H4 (cell line): ENCODE measurements at regions not wholly inside any gene's neighbourhood (a gene's known extent, or its start where the extent isn't known, plus 50 kb on each side); places are given as distances from the start of the nearest gene placed in this dataset.
"Not testable (repeated sequence)": the region's sequence is repeated elsewhere in the genome, so short reads cannot be mapped to it uniquely, and the experiment has no call there.

Experiments used
- DNase-seq: peaks from one replicate; pipeline ENCODE4 v3.0.0-alpha.2; 2015; ENCODE audit warnings: low spot score

DNA sequence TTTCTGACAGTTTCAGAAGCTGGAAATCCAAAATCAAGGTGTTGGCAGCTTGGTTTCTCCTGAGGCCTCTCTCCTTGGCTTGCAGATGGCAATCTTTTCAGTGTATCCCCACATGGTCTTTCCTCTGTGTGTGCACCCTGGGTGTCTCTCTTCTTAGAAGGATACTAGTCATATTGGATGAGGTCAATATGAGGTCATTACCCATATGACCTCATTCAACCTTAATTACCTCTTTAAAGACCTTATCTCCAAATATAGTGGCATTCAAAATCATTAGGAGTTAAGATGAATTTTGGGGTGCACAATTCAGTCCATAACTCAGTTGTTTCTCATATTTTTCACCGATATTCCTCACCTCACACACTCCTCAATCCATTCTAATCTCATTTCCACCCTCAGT, 92.4 kb upstream of the TGM3 start:
- DNase-seq, result no peak

DNA sequence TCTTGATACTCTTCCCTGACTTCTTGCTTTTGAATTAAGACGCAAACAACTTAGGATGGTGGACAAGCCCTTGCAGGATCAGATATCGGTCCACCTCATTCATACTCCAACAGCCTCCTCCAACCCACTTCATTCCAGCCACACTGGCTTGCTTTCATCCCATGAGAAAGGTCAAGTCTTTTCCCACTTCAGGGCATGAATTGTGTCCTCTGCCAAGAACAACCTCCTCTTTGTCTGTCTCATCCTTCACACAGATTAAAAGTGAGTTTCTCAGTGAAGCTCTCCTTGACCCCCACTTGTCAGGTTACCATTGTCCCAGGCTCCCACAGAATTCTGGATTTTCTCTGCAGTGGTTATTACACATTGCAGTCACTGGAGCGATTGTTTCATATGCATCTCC, 91.8 kb upstream of the TGM3 start:
- DNase-seq, result no peak

DNA sequence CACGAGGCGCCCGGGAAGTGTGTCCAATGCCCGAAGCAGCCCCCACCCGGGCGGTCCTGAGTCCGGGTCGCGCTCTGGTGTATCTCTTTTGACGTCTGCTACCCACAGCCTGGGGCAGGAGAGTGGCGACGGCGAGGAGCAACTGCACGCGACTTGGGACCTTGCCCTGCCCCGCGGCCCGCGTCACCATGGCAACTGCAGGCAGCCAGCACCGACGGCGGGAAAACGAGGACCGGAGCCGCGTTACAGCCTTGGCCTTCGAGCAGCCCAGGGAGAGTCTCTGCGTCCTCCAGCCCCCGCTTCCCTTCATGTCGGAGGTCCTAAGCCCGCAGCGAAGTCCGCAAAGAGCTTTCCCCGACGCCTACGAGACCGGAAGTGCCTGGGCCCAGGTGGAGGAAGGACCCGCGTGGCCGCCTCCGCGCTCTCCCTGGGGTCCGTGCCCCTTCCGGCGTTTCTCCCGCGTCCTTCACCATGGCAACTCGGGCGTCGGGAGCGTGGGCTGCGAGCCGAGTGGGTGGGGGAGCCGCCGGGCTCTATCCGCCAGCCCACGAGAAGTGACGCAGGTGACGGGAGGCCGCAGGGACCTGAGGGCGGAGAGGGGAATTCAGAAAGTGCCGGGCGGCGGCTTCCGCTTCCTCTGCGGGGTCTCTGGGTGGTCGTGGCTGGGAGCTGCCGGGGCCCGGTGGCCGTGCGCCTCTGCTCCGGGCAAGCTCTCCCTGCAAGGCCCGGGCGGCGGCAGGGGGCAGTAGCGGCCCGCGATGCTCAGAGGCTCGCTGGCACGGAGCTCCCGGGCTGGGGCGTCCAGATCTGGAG, 88.6 kb upstream of the TGM3 start:
- peak; percentile 45 for DNase-seq

DNA sequence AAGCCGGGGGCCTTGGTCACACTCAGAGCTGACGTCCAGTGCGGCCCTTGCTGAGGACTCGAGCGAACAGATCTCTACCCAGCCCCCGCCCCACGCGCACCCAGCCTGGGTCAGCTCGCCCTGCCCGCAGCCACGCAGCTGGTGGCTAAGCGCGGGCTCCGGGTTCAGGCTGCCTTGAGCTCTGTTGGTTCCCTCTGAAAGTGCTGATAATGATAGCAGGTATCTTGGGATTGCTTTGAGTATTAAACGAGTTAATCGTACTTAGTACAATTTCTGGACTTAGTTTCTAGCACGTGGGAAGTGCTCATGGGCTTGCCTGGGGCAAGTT, 88.1 kb upstream of the TGM3 start:
- no peak for DNase-seq

DNA sequence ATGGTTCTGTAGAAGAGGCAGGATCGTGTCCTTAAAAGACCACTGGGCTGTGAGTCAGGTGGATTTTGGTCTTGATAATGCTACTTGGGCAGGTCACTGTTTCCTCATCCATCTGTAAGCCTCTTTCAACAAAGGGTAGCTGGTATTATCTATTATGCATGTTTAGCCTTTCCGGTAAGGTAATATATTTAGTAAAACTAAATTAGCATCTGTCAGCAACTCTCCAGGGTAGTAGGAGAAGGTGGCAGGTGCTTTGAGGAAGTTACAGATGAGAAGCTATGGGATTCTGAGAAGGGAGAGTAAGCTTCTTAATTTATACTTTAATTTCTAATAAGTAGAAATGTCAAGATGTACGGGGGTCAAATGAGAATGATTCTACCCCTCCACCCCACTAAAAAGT, 86.9 kb upstream of the TGM3 start:
- DNase-seq, result no peak

DNA sequence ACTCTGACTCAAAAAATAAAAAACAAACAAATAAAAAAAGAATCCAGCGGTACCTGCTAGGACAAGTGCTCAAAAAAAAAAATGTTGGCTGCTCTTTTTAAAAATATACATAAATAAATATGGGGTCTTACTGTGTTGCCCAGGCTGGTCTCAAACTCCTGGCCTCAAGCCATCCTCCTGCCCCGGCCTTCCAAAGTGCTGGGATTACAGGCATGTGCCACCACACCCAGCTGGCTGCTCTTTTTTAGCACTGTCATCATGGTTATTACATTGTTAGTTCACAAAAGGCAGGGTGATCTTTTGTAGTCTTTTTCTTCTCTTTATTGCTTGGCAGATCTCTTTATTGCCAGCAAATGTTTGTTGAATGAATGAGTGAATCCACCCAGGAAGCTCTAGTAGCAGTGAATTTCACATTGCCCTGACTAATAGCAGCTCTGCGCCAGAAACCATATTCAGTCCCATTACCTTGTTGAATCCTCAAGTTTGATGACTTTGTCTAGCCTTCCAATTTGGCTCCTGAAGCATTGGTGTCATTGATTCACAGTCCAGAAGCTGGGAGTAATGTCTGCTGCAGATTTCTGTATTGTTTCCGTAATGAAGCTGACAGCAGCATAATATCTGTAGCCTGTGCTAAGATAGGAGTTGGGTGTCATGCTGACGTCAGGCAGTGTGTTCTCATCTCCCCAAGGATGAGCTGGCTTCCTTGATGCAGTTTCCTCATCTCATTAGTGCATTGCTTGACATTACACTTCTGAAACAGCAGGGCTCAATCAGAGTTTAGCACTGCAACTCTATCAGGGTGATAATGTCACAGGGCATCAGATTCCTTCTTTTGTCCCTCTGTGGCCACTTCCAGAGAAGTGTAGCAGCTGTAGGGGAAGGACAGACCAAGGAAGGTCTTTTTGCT, 84.9 kb upstream of the TGM3 start:
- no peak for DNase-seq

DNA sequence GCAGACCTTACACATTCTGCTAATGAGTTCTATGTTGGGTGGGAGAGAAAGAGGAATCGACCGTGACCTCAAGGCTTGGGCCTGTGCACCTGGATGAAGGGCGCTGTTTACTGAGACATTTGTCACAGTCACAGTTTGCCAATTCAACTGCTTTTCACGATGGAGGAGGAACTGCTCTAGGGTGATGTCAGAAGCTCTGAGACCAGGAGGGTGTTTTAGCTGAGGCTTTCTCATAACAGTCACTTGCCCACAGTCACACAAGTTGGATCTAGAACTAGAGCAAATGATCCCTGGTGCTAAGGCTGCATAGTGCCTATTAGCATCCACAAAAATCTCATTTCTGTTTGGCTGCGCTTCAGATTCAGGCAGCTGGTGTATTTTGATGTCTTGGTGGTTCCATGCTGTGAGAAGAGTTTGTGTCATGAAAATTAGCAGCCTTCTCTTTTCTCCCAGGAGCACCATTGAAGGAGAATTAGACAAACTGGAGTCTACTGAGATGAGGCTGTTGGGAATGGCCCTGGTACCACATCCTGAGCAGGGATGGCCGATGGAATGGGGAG, 83.3 kb upstream of the TGM3 start:
- no peak for DNase-seq

DNA sequence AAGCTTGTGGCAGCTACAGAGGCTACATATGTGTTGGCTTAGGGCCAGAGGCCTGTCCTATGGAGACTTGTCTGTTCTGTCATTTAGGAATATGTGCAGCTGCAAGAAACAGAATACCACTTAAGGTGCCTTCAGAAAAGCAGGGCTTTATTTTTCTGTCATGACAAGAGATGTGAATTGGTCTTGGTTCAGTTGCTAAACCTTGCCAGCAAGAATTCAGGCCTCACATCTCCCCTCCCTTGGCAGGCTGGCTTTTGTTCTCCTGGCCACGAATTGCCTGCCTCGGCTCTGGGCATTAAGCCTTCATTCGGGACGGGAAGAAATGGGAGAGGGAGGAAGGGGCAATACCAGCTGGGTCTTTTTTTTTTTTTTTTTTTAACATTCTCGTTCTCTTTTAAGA, 82.4 kb upstream of the TGM3 start:
- DNase-seq, result no peak

DNA sequence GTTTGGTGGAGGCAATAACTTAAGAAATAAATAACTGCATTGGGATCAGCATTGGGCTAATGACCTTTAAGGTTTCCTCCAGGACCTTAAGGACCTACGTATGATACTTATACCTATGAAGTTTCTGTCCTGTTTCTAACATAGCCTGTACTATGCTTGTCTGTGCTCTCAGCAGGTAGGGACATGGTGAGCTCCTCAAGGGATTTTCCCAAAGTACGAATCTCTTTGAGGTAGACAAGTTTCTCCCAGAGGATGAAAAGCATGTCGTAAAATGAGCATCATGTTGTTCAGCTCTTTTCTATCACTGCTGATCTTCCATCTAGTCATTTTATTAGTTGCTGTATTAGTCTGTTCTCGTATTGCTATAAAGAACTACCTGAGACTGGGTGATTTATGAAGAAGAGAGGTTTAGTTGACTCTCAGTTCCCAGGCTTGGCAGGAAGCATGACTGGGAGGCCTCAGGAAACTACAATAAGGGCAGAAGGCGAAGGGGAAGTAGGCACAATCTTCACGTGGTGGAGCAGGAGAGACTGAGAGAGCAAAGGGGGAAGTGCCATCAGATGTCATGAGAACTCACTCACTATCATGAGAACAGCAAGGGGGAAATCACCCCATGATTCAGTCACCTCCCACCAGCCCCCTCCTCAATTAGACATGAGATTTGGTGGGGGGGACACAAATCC, 77.8 kb upstream of the TGM3 start:
- DNase-seq, result no peak

DNA sequence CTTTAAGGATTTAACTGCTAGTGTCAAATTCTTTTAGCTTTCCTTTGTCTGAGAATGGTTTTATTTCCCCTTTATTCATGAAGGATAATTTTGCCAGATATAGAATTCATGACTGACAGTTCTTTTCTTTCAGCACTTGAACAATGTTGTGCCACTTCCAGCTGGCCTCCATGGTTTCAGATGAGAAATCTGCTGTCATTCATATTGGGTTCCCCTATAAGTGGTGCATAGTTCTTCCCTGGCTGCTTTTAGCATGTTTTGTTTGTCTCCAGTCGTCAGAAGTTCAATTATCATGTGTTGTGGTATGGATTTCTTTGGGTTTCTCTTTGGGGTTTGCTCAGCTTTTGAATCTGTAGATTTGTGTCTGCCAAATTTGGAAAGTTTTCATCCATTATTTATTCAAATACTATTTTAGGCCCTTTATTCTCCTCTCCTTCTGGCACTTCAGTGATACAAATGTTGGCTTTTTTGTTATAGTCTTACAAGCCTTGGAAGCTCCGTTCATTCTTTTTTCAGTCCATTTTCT, 76.3 kb upstream of the TGM3 start:
- no peak for DNase-seq

DNA sequence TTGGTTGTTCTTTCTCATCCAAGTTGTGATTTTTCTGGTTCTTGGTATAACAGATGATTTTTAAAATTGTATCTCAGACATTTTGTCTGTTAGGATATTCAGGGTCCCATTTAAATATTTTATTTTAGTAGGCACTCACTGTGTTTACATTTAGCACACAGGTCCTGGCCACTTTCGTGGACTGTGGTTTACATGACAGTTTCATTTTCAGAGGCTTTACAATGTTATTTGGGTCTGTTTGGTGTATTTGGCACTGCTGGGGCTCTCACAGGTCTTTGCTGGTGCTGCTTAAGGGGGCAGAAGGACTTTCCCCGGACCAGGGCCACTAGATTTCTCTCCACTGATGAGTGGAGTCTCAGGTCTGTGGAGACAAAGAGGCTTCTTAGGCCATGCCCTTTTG, 75.5 kb upstream of the TGM3 start:
- no peak for DNase-seq

DNA sequence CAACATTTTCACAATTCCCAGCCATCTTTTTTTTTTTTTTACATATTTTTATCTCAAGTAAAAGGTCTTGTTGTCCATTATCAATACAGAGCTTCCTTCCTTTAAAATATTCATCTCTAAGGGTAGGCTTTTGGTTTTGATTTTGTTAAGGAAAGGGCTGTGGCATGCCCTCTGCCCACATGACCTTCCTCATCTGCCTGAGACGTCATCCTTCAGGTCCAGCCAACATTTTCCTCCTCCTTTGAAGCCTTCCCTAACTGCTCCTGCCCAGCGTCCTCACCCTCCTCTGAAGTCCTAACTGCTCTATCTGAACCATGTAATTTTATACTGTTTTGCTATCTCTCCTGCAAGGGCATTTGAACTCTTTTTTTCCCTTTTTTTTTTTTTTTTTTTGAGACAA, 73.9 kb upstream of the TGM3 start:
- no peak for DNase-seq

DNA sequence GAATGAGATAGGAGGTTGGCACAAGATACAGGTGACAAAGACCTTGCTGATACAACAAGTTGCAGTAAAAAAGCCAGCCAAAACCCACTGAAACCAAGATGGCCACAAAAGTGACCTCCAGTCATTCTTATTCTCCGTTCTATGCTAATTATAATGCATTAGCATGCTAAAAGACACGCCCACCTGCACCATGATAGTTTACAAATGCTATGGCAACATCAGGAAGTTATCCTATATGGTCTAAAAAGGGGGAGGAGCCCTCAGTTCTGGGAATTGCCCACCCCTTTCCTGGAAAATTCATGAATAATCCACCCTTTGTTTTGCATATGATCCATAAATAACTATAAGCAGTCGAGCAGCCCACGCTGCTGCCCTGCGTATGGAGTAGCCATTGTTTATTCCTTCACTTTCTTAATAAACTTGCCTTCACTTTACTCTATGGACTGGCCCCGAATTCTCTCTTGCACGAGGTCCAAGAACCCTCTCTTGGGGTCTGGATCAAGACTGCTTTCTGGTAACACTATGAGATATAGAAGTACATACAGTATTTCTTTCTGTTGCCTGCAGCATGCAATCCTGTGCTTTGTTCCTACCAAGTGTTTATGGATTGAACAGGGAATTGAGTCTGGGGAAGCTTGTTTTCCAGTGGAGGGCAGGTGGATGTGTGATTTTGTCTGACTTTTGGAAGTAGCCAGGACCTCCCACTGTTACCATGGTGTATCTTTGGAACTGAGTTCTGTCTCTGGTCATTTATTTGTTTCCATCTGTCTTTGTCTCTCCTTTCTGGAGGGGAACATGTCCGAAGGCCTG, 72.0 kb upstream of the TGM3 start:
- no peak for DNase-seq

DNA sequence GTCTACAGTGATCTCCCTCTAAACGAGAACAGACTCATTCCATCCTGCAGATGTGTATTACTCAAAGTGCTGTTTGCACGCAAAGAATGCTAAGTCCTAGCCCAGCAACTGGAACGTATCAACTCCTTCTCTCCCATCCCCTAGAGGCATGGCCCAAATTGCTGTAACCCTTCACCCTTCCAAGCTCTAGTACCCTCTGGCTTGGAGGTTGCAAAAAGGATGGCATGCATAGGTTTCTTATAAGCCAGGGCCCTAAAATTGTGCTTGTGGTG, 71.5 kb upstream of the TGM3 start:
- DNase-seq, result no peak

DNA sequence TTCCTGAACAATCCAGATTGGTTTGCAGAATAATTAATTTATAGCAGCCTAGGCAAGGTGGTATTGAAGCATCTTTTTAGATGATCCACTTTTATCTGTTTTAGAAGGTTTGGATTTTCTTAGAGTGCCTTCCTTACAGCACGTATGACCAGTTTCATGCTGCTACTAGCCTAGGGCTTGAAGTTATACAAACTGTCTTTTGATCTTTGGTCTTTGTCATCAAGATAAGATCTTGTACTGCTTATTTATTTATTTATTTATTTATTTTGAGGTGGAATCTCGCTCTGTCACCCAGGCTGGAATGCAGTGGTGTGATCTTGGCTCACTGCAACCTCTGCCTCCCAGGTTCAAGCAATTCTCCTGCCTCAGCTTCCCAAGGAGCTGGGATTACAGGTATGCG, 68.5 kb upstream of the TGM3 start:
- DNase-seq, result not testable (repeated sequence)

DNA sequence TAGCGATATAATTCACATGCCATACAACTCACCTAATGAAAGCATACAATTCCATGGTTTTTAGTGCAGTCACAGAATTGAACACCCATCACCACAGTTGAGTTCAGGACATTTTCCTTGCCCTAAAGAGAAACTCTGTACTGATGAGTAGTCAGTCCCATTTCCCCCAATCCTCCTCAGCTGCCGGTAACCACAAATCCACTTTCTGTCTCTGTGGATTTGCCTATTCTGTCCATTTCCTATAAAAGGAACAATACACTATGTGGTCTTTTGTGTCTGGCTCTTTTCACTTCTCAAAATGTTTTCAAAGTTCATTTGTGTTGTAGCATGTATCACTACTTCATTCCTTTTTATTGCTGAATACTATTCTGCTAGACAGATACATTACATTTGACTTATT, 67.9 kb upstream of the TGM3 start:
- DNase-seq, result no peak

DNA sequence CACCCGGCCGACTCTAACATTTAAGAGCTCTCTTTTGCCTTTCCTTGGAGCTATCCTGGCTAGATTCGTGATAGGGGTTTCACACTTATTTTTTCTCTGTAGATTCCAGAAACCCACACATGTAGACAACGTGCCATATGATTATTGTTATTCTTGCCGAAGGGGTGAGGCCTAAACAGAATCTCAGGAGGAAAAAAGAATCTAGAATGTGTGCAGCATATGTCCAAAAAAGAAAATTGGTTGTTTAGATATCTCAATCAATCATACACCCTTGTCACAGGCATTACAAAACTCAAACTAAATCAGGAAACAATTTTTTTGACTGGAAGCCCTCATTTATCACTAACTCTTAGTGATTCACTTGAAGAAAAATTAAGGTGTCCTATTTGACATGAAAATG, 66.9 kb upstream of the TGM3 start:
- DNase-seq, result no peak

DNA sequence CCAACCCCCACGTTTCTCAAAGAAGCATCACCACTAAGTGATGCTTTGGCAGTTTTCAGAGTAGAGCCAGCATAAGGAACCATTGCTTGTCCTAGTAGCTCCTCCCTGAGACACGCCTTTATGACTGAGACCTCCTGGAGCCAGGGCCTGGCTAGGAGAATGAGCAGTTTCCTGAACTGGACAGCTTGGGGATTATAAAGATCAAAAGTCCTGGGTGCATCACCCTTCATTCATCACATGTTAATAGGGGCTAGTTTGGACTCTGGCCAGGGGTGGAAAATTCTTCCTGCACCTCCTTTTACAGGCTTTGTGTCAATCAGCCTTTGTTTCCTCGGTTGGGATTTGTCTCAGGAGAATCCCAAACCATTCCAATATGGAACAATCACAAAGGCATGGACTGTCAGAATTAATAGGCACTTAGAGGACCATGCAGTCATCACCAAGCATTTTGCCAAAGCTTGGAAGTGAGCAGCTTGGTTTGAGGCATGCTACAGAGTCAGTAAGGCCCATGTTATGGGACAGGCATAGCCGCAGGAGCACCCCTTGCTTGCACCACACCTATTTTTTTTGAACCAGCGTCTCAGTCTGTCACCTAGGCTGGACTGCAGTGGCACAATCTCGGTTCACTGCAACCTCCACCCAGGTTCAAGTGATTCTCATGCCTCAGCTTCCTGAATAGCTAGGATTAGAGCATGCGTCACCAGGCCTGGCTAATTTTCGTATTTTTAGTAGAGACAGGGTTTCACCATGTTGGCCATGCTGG, 64.9 kb upstream of the TGM3 start:
- DNase-seq, result no peak

DNA sequence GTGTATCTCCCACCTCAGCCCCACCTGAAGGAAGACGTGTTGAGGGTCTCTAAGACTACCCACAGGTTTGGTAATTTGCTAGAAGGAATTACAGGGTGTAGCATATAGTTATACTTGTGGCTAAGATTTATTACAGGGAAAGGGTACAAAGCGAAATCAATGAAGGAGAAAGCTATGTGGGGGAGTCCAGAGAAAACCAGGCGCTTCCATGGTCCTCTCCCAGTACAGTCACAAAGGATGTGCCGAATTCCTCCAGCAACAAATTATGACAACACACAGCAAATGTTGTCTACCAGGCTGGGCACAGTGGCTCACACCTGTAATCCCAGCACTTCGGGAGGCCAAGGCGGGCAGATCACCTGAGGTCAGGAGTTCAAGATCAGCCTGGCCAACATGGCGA, 64.1 kb upstream of the TGM3 start:
- no peak for DNase-seq

DNA sequence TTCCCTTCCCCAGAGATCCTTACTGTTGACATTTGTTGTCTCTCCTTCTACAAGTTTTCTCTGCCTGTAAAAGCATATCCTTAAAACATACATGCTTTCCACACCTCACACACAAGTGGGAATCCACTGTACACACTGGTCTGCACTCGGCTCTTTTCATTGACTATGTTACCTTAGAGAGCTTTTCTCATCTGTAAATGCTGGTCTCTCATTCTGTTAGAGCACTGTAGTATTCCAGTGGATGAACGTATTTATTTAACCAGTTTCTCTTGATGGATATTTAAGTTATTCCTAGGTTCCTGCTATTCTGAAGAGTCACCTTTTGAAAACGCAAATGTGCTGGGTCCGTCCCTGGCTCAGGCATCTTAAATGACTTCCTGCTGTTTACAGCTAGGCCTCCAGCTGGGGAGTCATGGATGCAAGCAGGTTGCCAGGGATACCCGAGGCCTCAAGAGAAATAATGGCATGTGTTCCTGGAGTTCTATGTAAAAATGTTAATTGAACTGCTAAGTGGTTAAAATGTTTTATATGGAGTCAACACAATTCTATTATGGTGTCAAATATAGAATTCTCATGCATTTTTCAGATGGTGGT, 61.1 kb upstream of the TGM3 start:
- no peak for DNase-seq
